KMS-11 (cell line): ENCODE measurements at regions not wholly inside any gene's neighbourhood (a gene's known extent, or its start where the extent isn't known, plus 50 kb on each side); places are given as distances from the start of the nearest gene placed in this dataset.

ENCODE experiments used
- H2AFZ ChIP-seq: fragments of 200-600 bp; sonication (generic); 2 replicates; pipeline ENCODE4 v1.6.1; 2016; ENCODE audit warnings: antibody characterized with exemption, mixed run types, low read depth
- H3K27ac ChIP-seq: fragments of 200-600 bp; sonication (generic); 2 replicates; pipeline ENCODE4 v1.6.1; 2016; ENCODE audit warnings: mild to moderate bottlenecking, mixed run types
- H3K27me3 ChIP-seq: fragments of 200-600 bp; sonication (generic); 2 replicates; pipeline ENCODE4 v1.6.1; 2017; ENCODE audit warnings: mild to moderate bottlenecking, low read depth, mixed run types, moderate library complexity; ENCODE audit not compliant: insufficient read depth
- H3K36me3 ChIP-seq: fragments of 200-600 bp; sonication (generic); 2 replicates; pipeline ENCODE4 v1.6.1; 2017; ENCODE audit warnings: mild to moderate bottlenecking, mixed run types; ENCODE audit not compliant: insufficient read depth
- H3K4me1 ChIP-seq: fragments of 200-600 bp; sonication (generic); 2 replicates; pipeline ENCODE4 v1.6.1; 2016; ENCODE audit warnings: mild to moderate bottlenecking, low read depth, mixed run types; ENCODE audit not compliant: poor library complexity, severe bottlenecking
- H3K4me2 ChIP-seq: fragments of 200-600 bp; sonication (generic); 2 replicates; pipeline ENCODE4 v1.7.0; 2016; ENCODE audit warnings: mild to moderate bottlenecking, mixed run types
- H3K4me3 ChIP-seq: fragments of 200-600 bp; sonication (generic); IDR thresholded peaks from 2 replicates; pipeline ENCODE4 v1.6.1; 2017; ENCODE audit warnings: low read depth, low read length, mixed read lengths; ENCODE audit not compliant: insufficient read depth
- H3K79me2 ChIP-seq: fragments of 200-600 bp; sonication (generic); 2 replicates; pipeline ENCODE4 v1.6.1; 2016; ENCODE audit warnings: low read depth, mixed run types; ENCODE audit not compliant: insufficient read depth
- H3K9ac ChIP-seq: fragments of 200-600 bp; sonication (generic); 2 replicates; pipeline ENCODE4 v1.6.1; 2016; ENCODE audit warnings: mild to moderate bottlenecking, mixed run types
- H4K20me1 ChIP-seq: fragments of 200-600 bp; sonication (generic); 2 replicates; pipeline ENCODE4 v1.6.1; 2016; ENCODE audit warnings: mild to moderate bottlenecking, mixed run types; ENCODE audit not compliant: insufficient read depth
- TF ChIP-seq, protein P1 (sequence below): fragments of 200-600 bp; sonication (generic); conservative IDR thresholded peaks from 2 replicates; pipeline ENCODE4 v1.6.1; 2017; ENCODE audit warnings: low read depth, mild to moderate bottlenecking, antibody characterized with exemption, low read length, moderate library complexity, mixed read lengths

DNA sequence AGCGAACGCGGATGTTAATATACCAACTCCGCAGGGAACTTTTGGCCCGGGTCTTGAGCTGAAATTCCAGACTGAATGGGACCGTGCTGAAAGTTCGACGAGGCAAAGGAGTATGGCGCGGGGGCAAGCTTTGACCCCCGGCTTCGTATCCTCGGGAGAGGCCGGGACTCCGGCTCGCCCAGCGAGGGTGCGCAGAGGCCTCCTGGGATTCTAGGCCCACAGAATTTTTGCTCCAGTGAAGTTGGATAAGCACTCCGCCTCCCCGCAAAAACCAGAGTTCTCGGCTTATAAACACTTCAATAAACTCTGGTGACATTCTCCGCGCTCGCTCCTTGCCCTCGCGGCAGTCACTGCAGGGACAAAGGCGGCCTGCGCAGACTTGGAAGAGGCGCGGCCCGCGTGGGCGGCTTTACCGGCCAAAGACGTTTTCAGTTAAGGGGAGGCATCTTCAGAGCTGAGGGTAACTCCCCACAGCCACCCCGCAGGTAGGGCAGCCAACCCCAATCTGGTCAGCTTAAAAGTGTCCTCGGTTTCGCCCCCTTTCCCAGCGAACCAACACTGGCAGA is 112.6 kb downstream of the KCNRG start:
- peaks cover 20% of the 10 kb centered on the region for H3K4me1 ChIP-seq
- no peak overlapping the region for H2AFZ ChIP-seq

DNA sequence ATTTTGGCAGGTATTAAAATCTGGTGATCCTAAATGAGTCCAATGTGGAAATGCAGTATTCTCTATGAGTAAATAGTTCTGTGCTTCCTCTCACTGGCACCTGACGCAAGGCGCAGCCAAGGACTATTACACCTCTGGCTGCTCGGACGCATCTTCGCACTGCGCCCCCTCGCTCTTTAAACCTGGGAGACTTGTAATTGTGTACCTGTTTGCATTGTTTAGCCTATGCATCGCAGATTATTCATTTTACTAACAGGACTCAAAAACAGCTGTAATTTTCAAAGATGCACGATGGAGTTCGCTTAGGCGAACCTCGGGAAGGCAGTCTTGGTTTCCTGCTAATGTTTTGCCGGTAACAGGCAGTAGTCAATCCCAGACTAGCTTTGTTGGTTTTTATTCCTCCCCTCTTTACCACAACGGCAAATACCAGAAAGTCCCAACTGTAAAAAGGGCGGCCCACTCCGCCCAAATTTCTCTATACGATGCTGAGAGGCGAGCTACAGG is 113.2 kb downstream of the KCNRG start:
- H4K20me1 ChIP-seq: no peaks in the 10 kb centered on the region
- H2AFZ ChIP-seq: no peak overlapping the region
- H3K4me3 ChIP-seq: no peak overlapping the region
- H3K27me3 ChIP-seq: peaks cover 3% of the 10 kb centered on the region; the same call in 1 of the 2 replicates
- H3K4me2 ChIP-seq: no peak overlapping the region
- no peak overlapping the region for H3K27ac ChIP-seq
- H3K79me2 ChIP-seq: peaks cover under 1% of the 10 kb centered on the region; the same call in 1 of the 2 replicates
- H3K4me1 ChIP-seq: peaks cover 15% of the 10 kb centered on the region
- no peak overlapping the region for H3K9ac ChIP-seq
- H3K36me3 ChIP-seq: no peaks in the 10 kb centered on the region
- TF ChIP-seq, protein P1, sequence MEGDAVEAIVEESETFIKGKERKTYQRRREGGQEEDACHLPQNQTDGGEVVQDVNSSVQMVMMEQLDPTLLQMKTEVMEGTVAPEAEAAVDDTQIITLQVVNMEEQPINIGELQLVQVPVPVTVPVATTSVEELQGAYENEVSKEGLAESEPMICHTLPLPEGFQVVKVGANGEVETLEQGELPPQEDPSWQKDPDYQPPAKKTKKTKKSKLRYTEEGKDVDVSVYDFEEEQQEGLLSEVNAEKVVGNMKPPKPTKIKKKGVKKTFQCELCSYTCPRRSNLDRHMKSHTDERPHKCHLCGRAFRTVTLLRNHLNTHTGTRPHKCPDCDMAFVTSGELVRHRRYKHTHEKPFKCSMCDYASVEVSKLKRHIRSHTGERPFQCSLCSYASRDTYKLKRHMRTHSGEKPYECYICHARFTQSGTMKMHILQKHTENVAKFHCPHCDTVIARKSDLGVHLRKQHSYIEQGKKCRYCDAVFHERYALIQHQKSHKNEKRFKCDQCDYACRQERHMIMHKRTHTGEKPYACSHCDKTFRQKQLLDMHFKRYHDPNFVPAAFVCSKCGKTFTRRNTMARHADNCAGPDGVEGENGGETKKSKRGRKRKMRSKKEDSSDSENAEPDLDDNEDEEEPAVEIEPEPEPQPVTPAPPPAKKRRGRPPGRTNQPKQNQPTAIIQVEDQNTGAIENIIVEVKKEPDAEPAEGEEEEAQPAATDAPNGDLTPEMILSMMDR: no peak

More for the DNA sequence above, 112.6 kb downstream of the KCNRG start:
- no peaks in the 10 kb centered on the region for H4K20me1 ChIP-seq
- peaks cover 3% of the 10 kb centered on the region; the same call in 1 of the 2 replicates for H3K27me3 ChIP-seq
- H3K79me2 ChIP-seq: peaks cover 8% of the 10 kb centered on the region
- TF ChIP-seq, protein P1: no peak
- no peak overlapping the region for H3K9ac ChIP-seq
- no peak overlapping the region for H3K4me2 ChIP-seq
- H3K36me3 ChIP-seq: no peaks in the 10 kb centered on the region
- no peak overlapping the region for H3K4me3 ChIP-seq
- H3K27ac ChIP-seq: no peak overlapping the region

DNA sequence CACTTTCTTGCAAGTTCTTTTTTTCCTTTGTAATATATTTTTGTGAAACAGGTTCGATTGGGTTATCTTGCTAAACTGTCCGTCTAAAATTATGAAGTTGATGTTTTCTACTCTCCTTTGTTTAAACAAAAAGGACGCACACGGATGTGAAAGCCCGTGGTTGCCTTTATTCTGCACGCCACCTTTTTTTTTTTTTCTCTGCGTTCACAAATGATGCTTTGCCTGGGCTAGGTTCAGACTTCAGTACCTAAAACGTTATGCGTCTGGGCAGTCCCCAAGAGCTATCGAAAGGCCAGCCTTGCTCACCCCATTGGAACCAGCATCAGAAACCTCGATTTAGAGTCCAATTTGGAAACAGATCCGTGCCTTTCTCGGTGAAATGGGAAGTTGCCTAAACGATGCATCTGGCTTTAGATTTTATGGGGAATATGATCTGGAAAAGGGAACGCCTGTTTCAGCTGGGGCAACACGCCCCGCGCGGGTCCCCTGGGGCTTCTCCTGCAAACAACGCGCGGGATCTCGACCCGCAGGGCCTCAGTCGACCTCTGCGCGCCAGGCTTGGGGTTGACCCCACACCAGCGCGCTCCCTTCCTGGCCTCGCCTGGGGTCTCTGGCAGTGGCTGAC is 113.9 kb downstream of the KCNRG start:
- Histone ChIP-seq H3K36me3 (no peaks in the 10 kb centered on the region), H3K4me1 (peaks cover 15% of the 10 kb centered on the region), H3K27me3 (peaks cover 3% of the 10 kb centered on the region; the same call in 1 of the 2 replicates), H3K4me2 (no peak overlapping the region), H3K9ac (no peak overlapping the region), H2AFZ (no peak overlapping the region), H3K4me3 (no peak overlapping the region), H3K27ac (no peak overlapping the region), H4K20me1 (no peaks in the 10 kb centered on the region), H3K79me2 (no peaks in the 10 kb centered on the region)
- TF ChIP-seq, protein P1: no peak

DNA sequence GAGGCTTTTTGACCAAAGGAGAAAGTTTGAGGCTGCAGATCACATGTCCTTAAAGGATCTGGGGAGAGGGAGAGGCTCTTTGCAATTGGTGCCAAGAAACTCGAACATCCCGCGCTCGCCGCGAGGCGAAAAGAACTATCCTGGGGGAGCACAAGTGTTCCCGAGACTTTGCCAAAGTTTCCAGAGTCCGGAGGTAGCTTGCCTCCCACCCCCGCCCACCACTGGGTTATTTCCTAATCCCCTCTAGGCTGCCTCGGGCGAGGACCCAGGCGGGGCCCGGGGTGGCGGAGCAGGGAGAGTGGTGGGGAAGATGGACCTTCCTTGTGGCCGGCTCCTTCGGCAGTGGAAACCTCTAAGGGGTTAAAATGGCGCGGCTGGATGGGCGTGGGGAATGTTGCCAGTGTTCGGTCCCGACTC is 114.5 kb downstream of the KCNRG start:
- Histone ChIP-seq H3K9ac (no peak overlapping the region), H4K20me1 (no peaks in the 10 kb centered on the region), H3K79me2 (no peaks in the 10 kb centered on the region), H3K4me1 (peaks cover 15% of the 10 kb centered on the region), H3K27ac (no peak overlapping the region), H3K4me2 (peak overlapping the region; percentile 53; the same call in 1 of the 2 replicates), H3K4me3 (no peak overlapping the region), H2AFZ (no peak overlapping the region; the same call in 1 of the 2 replicates), H3K27me3 (peaks cover 3% of the 10 kb centered on the region; the same call in 1 of the 2 replicates), H3K36me3 (no peaks in the 10 kb centered on the region)
- TF ChIP-seq, protein P1: no peak
